Ascending aorta (tissue), 2 donors: ENCODE measurements at regions not wholly inside any gene's neighbourhood (a gene's known extent, or its start where the extent isn't known, plus 50 kb on each side); places are given as distances from the start of the nearest gene placed in this dataset.

ENCODE experiments used
- DNase-seq, 2 donors: peaks; one replicate each; pipeline ENCODE4 v3.0.0-alpha.2; 2019; ENCODE audit warnings: low spot score in 2 of 2
- H3K27ac ChIP-seq, 2 donors: fragments of 200-600 bp; sonication (generic); one replicate each; pipeline ENCODE4 v1.5.1; 2016 to 2017; ENCODE audit warnings: mild to moderate bottlenecking in 1 of 2
- H3K27me3 ChIP-seq: fragments of 200-600 bp; sonication (generic); one replicate; pipeline ENCODE4 v1.5.1; 2017
- H3K36me3 ChIP-seq, 2 donors: fragments of 200-600 bp; sonication (generic); one replicate each; pipeline ENCODE4 v1.5.1; 2016
- H3K4me1 ChIP-seq, 2 donors: fragments of 200-600 bp; sonication (generic); one replicate each; pipeline ENCODE4 v1.5.1; 2016 to 2017; ENCODE audit warnings: mild to moderate bottlenecking in 1 of 2
- H3K4me3 ChIP-seq, 2 donors: fragments of 200-600 bp; sonication (generic); one replicate each; pipeline ENCODE4 v1.5.1; 2016 to 2017; ENCODE audit warnings: mild to moderate bottlenecking in 1 of 2
- H3K9me3 ChIP-seq, 2 donors: fragments of 200-600 bp; sonication (generic); one replicate each; pipeline ENCODE4 v1.5.1; 2016
- CTCF ChIP-seq, 3 experiments: fragments of 200-600 bp in 2 of 3; fragments of 450-650 bp in 1 of 3; sonication (generic) in 2 of 3; IDR thresholded peaks; one replicate each; pipeline ENCODE4 v1.5.1; 2016 to 2019; ENCODE audit warnings: antibody characterized with exemption in 3 of 3, mild to moderate bottlenecking in 1 of 3, moderate library complexity in 1 of 3
- intact Hi-C: fragments of 100-400 bp; cut with DNase I; formaldehyde crosslinking; loops from one replicate; pipeline ENCODE4 v1.15.1; 2023

DNA sequence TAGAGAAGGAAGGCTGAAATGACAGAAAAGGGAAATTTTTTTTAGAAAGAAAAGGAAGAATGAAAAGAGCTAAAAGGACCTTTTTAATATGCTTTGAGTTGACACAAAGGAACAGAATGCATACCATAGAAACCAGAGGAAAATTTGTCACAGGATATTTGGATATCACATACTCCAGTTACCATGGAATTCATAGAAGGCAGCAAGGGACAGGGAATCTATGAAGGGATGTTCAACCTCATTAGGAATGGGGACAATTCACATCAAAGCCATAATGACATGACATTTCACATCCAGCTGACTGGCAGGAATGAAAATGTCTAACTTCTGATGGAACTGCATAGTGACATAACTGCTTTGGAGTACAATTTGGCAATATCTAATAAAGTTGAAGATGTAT is 469.4 kb downstream of the CCER1 start:
- H3K9me3 ChIP-seq: no peaks in the 10 kb centered on the region
- H3K4me1 ChIP-seq: no peaks in the 10 kb centered on the region
- intact Hi-C loops: no loop called here
- TF ChIP-seq CTCF (IDR thresholded peaks at IDR 0.05): no peak
- H3K27me3 ChIP-seq: no peaks in the 10 kb centered on the region
- no peak overlapping the region for H3K27ac ChIP-seq
- H3K36me3 ChIP-seq: no peaks in the 10 kb centered on the region
- no peak overlapping the region for H3K4me3 ChIP-seq
- DNase-seq: no peak

DNA sequence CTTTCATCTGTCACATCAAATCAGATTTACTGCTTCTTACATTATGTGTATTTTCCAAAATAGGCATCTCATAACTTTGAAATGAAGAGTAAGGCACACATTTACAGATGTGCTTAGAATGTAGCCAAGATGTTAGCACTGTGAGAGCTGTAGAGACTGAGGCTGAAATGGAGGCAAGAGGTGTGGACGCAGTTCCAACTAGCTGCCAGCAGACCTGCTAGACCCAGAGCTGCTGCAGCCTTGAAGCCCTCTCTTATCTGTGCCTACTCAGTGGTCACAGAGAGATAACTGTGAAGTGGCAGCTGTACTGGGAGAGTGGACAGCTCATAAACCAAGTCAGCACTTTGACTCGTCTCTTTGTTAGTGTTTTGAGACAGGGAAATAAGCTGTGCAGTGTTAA is 470.9 kb downstream of the CCER1 start:
- Histone ChIP-seq H3K27me3 (no peaks in the 10 kb centered on the region), H3K36me3 (no peaks in the 10 kb centered on the region), H3K4me3 (no peak overlapping the region), H3K4me1 (no peaks in the 10 kb centered on the region), H3K9me3 (no peaks in the 10 kb centered on the region), H3K27ac (no peak overlapping the region)
- no peak for DNase-seq
- intact Hi-C loops: no loop called here
- TF ChIP-seq CTCF (IDR thresholded peaks at IDR 0.05): no peak

DNA sequence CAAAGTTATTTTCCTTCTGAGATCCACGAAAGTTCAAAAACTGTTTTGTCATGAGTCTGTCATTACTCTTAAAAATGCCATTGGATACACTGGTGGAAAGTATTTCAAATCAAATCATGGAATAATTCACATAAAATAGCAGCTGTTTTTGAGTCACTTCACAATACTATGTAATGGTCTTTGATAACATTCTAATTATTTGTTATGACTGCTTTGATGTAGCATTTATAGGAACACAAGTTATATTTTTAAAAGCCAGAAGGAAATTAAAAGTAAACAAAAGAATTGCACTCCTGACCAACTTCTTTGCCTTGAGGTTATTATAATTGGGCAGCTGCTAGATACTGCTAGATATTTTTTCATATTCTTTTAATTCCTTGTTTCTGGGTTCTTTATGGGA is 473.2 kb downstream of the CCER1 start:
- no peak for TF ChIP-seq CTCF (IDR thresholded peaks at IDR 0.05)
- no peaks in the 10 kb centered on the region for H3K27me3 ChIP-seq
- DNase-seq: no peak
- intact Hi-C loops: no loop called here
- H3K27ac ChIP-seq: no peak overlapping the region
- H3K9me3 ChIP-seq: no peaks in the 10 kb centered on the region
- no peak overlapping the region for H3K4me3 ChIP-seq
- H3K36me3 ChIP-seq: no peaks in the 10 kb centered on the region
- H3K4me1 ChIP-seq: no peaks in the 10 kb centered on the region

DNA sequence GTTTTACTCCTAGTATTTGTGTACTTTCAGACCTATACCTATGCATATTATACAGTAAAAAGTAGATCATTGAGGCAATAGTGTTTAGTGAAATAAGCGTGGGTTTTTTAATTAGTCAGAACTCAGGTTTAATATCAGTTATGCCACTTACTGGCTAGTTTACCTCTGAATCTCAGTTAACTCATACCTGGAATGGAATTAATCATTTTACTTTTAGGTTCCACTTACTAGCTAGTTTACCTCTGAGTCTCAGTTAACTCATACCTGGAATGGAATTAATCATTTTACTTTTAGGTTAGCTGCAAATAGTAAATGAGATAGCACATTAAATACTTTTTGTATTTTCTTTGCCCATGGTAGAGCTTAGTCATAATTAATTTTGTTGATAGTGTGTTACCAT is 475.7 kb downstream of the CCER1 start:
- intact Hi-C loops: no loop called here
- no peak for DNase-seq
- no peaks in the 10 kb centered on the region for H3K27me3 ChIP-seq
- no peak overlapping the region for H3K4me3 ChIP-seq
- H3K36me3 ChIP-seq: no peaks in the 10 kb centered on the region
- TF ChIP-seq CTCF (IDR thresholded peaks at IDR 0.05): no peak
- H3K4me1 ChIP-seq: no peaks in the 10 kb centered on the region
- no peaks in the 10 kb centered on the region for H3K9me3 ChIP-seq
- no peak overlapping the region for H3K27ac ChIP-seq

- intact Hi-C loops: no loop called here
- no peak for DNase-seq
Measured at GRCh38 chr12:90473831-90474230, 481.1 kb downstream of the CCER1 start.

More at GRCh38 chr12:90473831-90474230, 481.1 kb downstream of the CCER1 start:
- no peak overlapping the region for H3K27ac ChIP-seq
- H3K4me3 ChIP-seq: no peak overlapping the region
- H3K4me1 ChIP-seq: no peaks in the 10 kb centered on the region
- peaks cover 0 to 5% of the 10 kb centered on the region in 2 donors for H3K9me3 ChIP-seq
- TF ChIP-seq CTCF (IDR thresholded peaks at IDR 0.05): no peak
- no peaks in the 10 kb centered on the region for H3K36me3 ChIP-seq
- H3K27me3 ChIP-seq: no peaks in the 10 kb centered on the region
